GM23338 (cell line): ENCODE measurements at regions not wholly inside any gene's neighbourhood (a gene's known extent, or its start where the extent isn't known, plus 50 kb on each side); places are given as distances from the start of the nearest gene placed in this dataset.

ENCODE experiments used
- ATAC-seq: fragments of 200-7000 bp; cut with Tn5 transposase; 3 replicates; pipeline ENCODE4 v1.9.1; 2020
- DNase-seq: peaks from one replicate; pipeline ENCODE4 v3.0.0-alpha.2; 2015; ENCODE audit warnings: low spot score
- H2AFZ ChIP-seq: fragments of 200-600 bp; sonication (generic); 2 replicates; pipeline ENCODE4 v1.8.0; 2016; ENCODE audit warnings: antibody characterized with exemption, mild to moderate bottlenecking, moderate library complexity
- H3F3A ChIP-seq: fragments of 200-600 bp; sonication (generic); replicated peaks from 2 replicates; pipeline ENCODE4 v1.8.0; 2017; ENCODE audit warnings: antibody characterized with exemption, mixed run types, low read depth
- H3K27ac ChIP-seq: fragments of 200-600 bp; sonication (generic); 2 replicates; pipeline ENCODE4 v1.6.1; 2016; ENCODE audit warnings: low read depth
- H3K27me3 ChIP-seq: fragments of 200-600 bp; sonication (generic); 2 replicates; pipeline ENCODE4 v1.8.0; 2016; ENCODE audit warnings: mild to moderate bottlenecking, mixed run types, moderate library complexity; ENCODE audit not compliant: insufficient read depth
- H3K36me3 ChIP-seq: fragments of 200-600 bp; sonication (generic); 2 replicates; pipeline ENCODE4 v1.8.0; 2016; ENCODE audit warnings: mild to moderate bottlenecking; ENCODE audit not compliant: insufficient read depth
- H3K4me1 ChIP-seq: fragments of 200-600 bp; sonication (generic); 2 replicates; pipeline ENCODE4 v1.8.0; 2016; ENCODE audit warnings: mild to moderate bottlenecking, moderate library complexity; ENCODE audit not compliant: insufficient read depth
- H3K4me2 ChIP-seq: fragments of 200-600 bp; sonication (generic); 2 replicates; pipeline ENCODE4 v1.7.1; 2017; ENCODE audit warnings: mixed run types
- H3K4me3 ChIP-seq: fragments of 200-600 bp; sonication (generic); 2 replicates; pipeline ENCODE4 v1.6.1; 2016; ENCODE audit warnings: mixed run types
- H3K79me2 ChIP-seq: fragments of 200-600 bp; sonication (generic); replicated peaks from 2 replicates; pipeline ENCODE4 v1.8.0; 2017; ENCODE audit warnings: mild to moderate bottlenecking; ENCODE audit not compliant: insufficient read depth
- H3K9me2 ChIP-seq: fragments of 200-600 bp; sonication (generic); 2 replicates; pipeline ENCODE4 v1.8.0; 2017; ENCODE audit not compliant: insufficient read depth
- H4K20me1 ChIP-seq: fragments of 200-600 bp; sonication (generic); replicated peaks from 2 replicates; pipeline ENCODE4 v1.8.0; 2017; ENCODE audit warnings: mild to moderate bottlenecking; ENCODE audit not compliant: insufficient read depth
- H3K27ac Mint-ChIP-seq: 2 replicates; pipeline ENCODE4 v1.8.0; 2020; ENCODE audit warnings: inconsistent platforms, mild to moderate bottlenecking, moderate library complexity, mixed read lengths
- H3K27me3 Mint-ChIP-seq: 3 replicates; pipeline ENCODE4 v1.8.0; 2022; ENCODE audit warnings: low read depth, mild to moderate bottlenecking, moderate library complexity, mixed read lengths, inconsistent platforms; ENCODE audit not compliant: insufficient read depth, poor library complexity
- H3K36me3 Mint-ChIP-seq: 3 replicates; pipeline ENCODE4 v1.8.0; 2021; ENCODE audit warnings: low read depth, mild to moderate bottlenecking, inconsistent platforms, moderate library complexity, mixed read lengths
- H3K4me1 Mint-ChIP-seq: 3 replicates; pipeline ENCODE4 v1.8.0; 2020; ENCODE audit warnings: mild to moderate bottlenecking, inconsistent platforms, mixed read lengths
- H3K4me3 Mint-ChIP-seq: 3 replicates; pipeline ENCODE4 v1.8.0; 2021; ENCODE audit warnings: moderate library complexity, mild to moderate bottlenecking, inconsistent platforms, mixed read lengths
- H3K9me3 Mint-ChIP-seq: 3 replicates; pipeline ENCODE4 v1.8.0; 2020; ENCODE audit warnings: moderate library complexity, mild to moderate bottlenecking, inconsistent platforms, mixed read lengths
- CREB1 ChIP-seq: fragments of 250-450 bp; sonication (Bioruptor Pico); IDR thresholded peaks from 2 replicates; pipeline ENCODE4 v1.5.0; 2020; ENCODE audit warnings: low read depth, mild to moderate bottlenecking, moderate library complexity
- EZH2 ChIP-seq: fragments of 200-600 bp; sonication (generic); IDR thresholded peaks from one replicate; pipeline ENCODE4 v1.8.0; 2017; ENCODE audit warnings: antibody characterized with exemption, mild to moderate bottlenecking, low read depth; ENCODE audit not compliant: unreplicated experiment
- EZH2phosphoT487 ChIP-seq: fragments of 200-600 bp; sonication (generic); IDR thresholded peaks from one replicate; pipeline ENCODE4 v1.8.1; 2018; ENCODE audit warnings: antibody characterized with exemption; ENCODE audit not compliant: unreplicated experiment
- JUNB ChIP-seq: IDR thresholded peaks from one replicate; pipeline ENCODE4 v1.6.1; 2016; ENCODE audit warnings: antibody characterized with exemption; ENCODE audit not compliant: unreplicated experiment
- NANOG ChIP-seq: IDR thresholded peaks from 2 replicates; pipeline ENCODE4 v1.6.1; 2016; ENCODE audit warnings: antibody characterized with exemption, borderline replicate concordance
- POLR2AphosphoS5 ChIP-seq: IDR thresholded peaks from 2 replicates; pipeline ENCODE4 v1.6.1; 2016; ENCODE audit warnings: antibody characterized with exemption, low read depth
- REST ChIP-seq: IDR thresholded peaks from one replicate; pipeline ENCODE4 v1.6.1; 2018; ENCODE audit warnings: antibody characterized with exemption; ENCODE audit not compliant: unreplicated experiment
- STAT1 ChIP-seq: IDR thresholded peaks from one replicate; pipeline ENCODE4 v1.6.1; 2016; ENCODE audit warnings: antibody characterized with exemption; ENCODE audit not compliant: unreplicated experiment
- ZNF114 ChIP-seq: fragments of 250-450 bp; sonication (Bioruptor Pico); IDR thresholded peaks from 2 replicates; pipeline ENCODE4 v1.5.0; 2020; ENCODE audit warnings: mild to moderate bottlenecking, moderate library complexity
- ZNF331 ChIP-seq: fragments of 250-450 bp; sonication (Bioruptor Pico); IDR thresholded peaks from 2 replicates; pipeline ENCODE4 v1.5.0; 2020; ENCODE audit warnings: low read depth, mild to moderate bottlenecking, moderate library complexity
- ZNF462 ChIP-seq: fragments of 250-450 bp; sonication (Bioruptor Pico); IDR thresholded peaks from 2 replicates; pipeline ENCODE4 v1.5.0; 2020; ENCODE audit warnings: mild to moderate bottlenecking, moderate library complexity
- TF ChIP-seq, protein P1 (sequence below), 2 experiments: fragments of 200-600 bp in 1 of 2; sonication (generic) in 1 of 2; conservative IDR thresholded peaks; 2 replicates each; pipeline versions ENCODE4 v1.5.1 to v1.6.1; 2016 to 2017; ENCODE audit warnings: antibody characterized with exemption in 2 of 2, low read depth in 2 of 2, mild to moderate bottlenecking in 2 of 2, moderate library complexity in 1 of 2
- TF ChIP-seq, protein P2 (sequence below): IDR thresholded peaks from 2 replicates; pipeline ENCODE4 v1.6.1; 2016; ENCODE audit warnings: antibody characterized with exemption

GRCh38 chr3:151962912-151963311 is 89.5 kb downstream of the SUCNR1 start (continued):
- TF ChIP-seq CREB1: no peak
- no peak for TF ChIP-seq STAT1
- no peak for TF ChIP-seq ZNF114 (CRISPR knock-in tag)
- no peak for TF ChIP-seq NANOG

- ATAC-seq: no peak
- H3K27me3 Mint-ChIP-seq: no peaks in the 10 kb centered on the region
Measured at GRCh38 chr3:151964743-151965142, 91.3 kb downstream of the SUCNR1 start.

More at GRCh38 chr3:151964743-151965142, 91.3 kb downstream of the SUCNR1 start:
- no peaks in the 10 kb centered on the region for H3K27me3 ChIP-seq
- DNase-seq: no peak
- Mint-ChIP-seq H3K27ac (no peak overlapping the region; the same call in 1 of the 2 replicates), H3K4me3 (no peak overlapping the region), H3K4me1 (peaks cover 8% of the 10 kb centered on the region; the same call in 2 of the 3 replicates), H3K36me3 (no peaks in the 10 kb centered on the region), H3K9me3 (0 out of 3 replicates have a peak, but pooled peaks cover 6% of the 10 kb centered on the region)
- H3K79me2 ChIP-seq: no peaks in the 10 kb centered on the region
- no peak overlapping the region for H3K27ac ChIP-seq
- TF ChIP-seq ZNF462 (CRISPR knock-in tag) (no peak), JUNB (no peak), NANOG (no peak), CREB1 (no peak), EZH2phosphoT487 (no peak), ZNF114 (CRISPR knock-in tag) (no peak), EZH2 (no peak), STAT1 (no peak), ZNF331 (CRISPR knock-in tag) (no peak), POLR2AphosphoS5 (no peak), REST (no peak)
- TF ChIP-seq, protein P1, sequence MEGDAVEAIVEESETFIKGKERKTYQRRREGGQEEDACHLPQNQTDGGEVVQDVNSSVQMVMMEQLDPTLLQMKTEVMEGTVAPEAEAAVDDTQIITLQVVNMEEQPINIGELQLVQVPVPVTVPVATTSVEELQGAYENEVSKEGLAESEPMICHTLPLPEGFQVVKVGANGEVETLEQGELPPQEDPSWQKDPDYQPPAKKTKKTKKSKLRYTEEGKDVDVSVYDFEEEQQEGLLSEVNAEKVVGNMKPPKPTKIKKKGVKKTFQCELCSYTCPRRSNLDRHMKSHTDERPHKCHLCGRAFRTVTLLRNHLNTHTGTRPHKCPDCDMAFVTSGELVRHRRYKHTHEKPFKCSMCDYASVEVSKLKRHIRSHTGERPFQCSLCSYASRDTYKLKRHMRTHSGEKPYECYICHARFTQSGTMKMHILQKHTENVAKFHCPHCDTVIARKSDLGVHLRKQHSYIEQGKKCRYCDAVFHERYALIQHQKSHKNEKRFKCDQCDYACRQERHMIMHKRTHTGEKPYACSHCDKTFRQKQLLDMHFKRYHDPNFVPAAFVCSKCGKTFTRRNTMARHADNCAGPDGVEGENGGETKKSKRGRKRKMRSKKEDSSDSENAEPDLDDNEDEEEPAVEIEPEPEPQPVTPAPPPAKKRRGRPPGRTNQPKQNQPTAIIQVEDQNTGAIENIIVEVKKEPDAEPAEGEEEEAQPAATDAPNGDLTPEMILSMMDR (conservative IDR thresholded peaks at IDR 0.05; ENCODE audit: low read depth in 2 of 2): no peak
- TF ChIP-seq, protein P2, sequence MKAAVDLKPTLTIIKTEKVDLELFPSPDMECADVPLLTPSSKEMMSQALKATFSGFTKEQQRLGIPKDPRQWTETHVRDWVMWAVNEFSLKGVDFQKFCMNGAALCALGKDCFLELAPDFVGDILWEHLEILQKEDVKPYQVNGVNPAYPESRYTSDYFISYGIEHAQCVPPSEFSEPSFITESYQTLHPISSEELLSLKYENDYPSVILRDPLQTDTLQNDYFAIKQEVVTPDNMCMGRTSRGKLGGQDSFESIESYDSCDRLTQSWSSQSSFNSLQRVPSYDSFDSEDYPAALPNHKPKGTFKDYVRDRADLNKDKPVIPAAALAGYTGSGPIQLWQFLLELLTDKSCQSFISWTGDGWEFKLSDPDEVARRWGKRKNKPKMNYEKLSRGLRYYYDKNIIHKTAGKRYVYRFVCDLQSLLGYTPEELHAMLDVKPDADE: no peak
- no peaks in the 10 kb centered on the region for H3F3A ChIP-seq
- no peak overlapping the region for H3K4me3 ChIP-seq
- H3K4me1 ChIP-seq: no peaks in the 10 kb centered on the region
- no peaks in the 10 kb centered on the region for H3K36me3 ChIP-seq
- H4K20me1 ChIP-seq: no peaks in the 10 kb centered on the region
- no peak overlapping the region for H3K4me2 ChIP-seq
- no peak overlapping the region for H2AFZ ChIP-seq
- no peaks in the 10 kb centered on the region; the same call in 1 of the 2 replicates for H3K9me2 ChIP-seq
